VCaP (cell line): ENCODE measurements at regions not wholly inside any gene's neighbourhood (a gene's known extent, or its start where the extent isn't known, plus 50 kb on each side); places are given as distances from the start of the nearest gene placed in this dataset.

Experiments
- H3K27ac ChIP-seq: fragments of 450-650 bp; 2 replicates; pipeline ENCODE4 v1.5.1; 2017
- CTCF ChIP-seq: fragments of 450-650 bp; conservative IDR thresholded peaks from 2 replicates; pipeline ENCODE4 v1.5.1; 2017; ENCODE audit warnings: mild to moderate bottlenecking, moderate library complexity

DNA sequence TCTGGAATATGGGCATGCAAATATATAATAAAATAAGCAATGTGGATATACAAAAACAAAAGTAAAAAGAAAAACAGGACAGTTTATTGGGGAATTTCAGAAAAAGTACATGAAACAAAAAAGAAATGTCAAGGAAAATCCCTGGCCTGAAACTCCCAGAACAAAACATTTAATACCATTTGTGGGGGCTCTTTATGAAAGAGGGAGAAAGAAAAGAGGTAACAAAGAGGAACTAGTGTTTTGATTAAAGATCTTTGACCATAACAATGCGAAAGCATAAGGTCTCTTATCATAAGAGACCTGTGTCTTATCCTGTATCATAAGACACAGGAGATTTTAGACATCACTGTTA is 88.6 kb upstream of the ARID1B start:
- no peak for TF ChIP-seq CTCF
- H3K27ac ChIP-seq, result peak overlapping the region; percentile 98

DNA sequence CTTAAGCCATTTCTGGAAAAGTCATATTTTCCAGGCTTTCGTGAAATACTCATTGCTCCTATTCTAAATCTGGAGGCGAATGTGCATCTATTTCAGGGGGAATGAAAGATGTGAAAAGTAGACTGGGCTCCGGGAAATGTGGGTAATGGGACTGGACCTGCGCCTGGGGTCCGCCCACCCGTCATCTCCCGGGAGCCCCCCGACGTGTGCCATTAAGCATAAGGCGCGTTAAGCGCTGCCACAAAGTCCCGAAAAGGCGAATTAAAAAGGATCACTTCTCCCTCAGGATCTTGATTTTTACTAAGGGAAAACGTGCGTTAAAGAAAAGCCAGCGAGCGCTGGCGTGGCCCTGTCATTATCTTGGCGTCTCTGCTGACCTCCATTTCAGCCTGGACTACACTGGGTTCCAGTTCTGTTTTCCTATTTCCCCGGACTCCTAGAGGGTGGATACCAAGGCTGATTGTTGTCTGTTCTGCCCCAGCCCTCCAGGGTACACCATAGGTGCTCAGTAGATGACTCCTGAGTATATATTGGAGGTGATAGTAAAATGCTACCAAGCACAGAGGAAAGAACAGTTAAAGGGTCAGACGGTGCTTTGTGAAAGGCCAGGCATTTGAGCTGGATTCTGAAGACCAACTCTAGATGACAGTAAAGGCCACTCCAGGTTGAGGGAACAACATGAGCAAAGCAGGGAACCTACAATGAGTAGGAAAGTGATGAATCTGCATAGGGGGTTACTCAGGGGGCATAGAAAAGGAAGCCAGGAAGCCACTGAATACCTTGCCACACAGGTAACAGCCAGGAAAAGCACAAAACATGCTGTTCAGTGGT is 89.2 kb upstream of the ARID1B start:
- no peak for TF ChIP-seq CTCF
- peak overlapping the region; percentile 98 for H3K27ac ChIP-seq

- no peak for TF ChIP-seq CTCF
- H3K27ac ChIP-seq, result peak overlapping the region; percentile 98
Observed at GRCh38 chr6:156686995-156687788, 90.0 kb upstream of the ARID1B start.

GRCh38 chr6:156686301-156686994 is 90.7 kb upstream of the ARID1B start:
- H3K27ac ChIP-seq, result peak overlapping the region; percentile 98
- TF ChIP-seq CTCF, result peak; percentile 55

- no peak for TF ChIP-seq CTCF
Observed at GRCh38 chr6:156685823-156686222, 91.4 kb upstream of the ARID1B start.

GRCh38 chr6:156683821-156684220 is 93.4 kb upstream of the ARID1B start:
- H3K27ac ChIP-seq, result no peak overlapping the region
- no peak for TF ChIP-seq CTCF

More at GRCh38 chr6:156685823-156686222, 91.4 kb upstream of the ARID1B start:
- H3K27ac ChIP-seq, result peak overlapping the region; percentile 98

- no peak overlapping the region for H3K27ac ChIP-seq
- TF ChIP-seq CTCF, result no peak
Observed at GRCh38 chr6:156676721-156677120, 100.5 kb upstream of the ARID1B start.
